H1 (cell line): ENCODE measurements at regions not wholly inside any gene's neighbourhood (a gene's known extent, or its start where the extent isn't known, plus 50 kb on each side); places are given as distances from the start of the nearest gene placed in this dataset.

ENCODE experiments used
- CTCF ChIA-PET: fragments of 300-600 bp; sonication (Branson Sonifier 250); formaldehyde crosslinking; loops from one replicate; lab custom pipeline; 2021; ENCODE audit not compliant: partially characterized antibody; lab: Charles Lee
- POLR2A ChIA-PET: fragments of 300-600 bp; sonication (Branson Sonifier 250); formaldehyde crosslinking; loops from one replicate; lab custom pipeline; 2021; ENCODE audit warnings: inconsistent platforms; ENCODE audit not compliant: partially characterized antibody; lab: Charles Lee
- DNase-seq, 2 experiments: peaks; one replicate each; pipeline versions ENCODE4 v3.0.0 to v3.0.0-alpha.2; 2010 to 2022; ENCODE audit warnings: low spot score in 2 of 2, low read depth in 1 of 2, mixed read lengths in 1 of 2
- FAIRE-seq: peaks from 2 replicates; lab custom pipeline; 2011; peaks lifted over from hg19 to GRCh38; lab: Jason Lieb, UNC
- H2AFZ ChIP-seq: 2 replicates; pipeline ENCODE4 v1.8.1; 2012; ENCODE audit warnings: low read length, inconsistent platforms
- H2AK5ac ChIP-seq: 2 replicates; pipeline ENCODE4 v1.6.1; 2013; ENCODE audit warnings: low read depth, low read length
- H2BK120ac ChIP-seq: replicated peaks from 2 replicates; pipeline ENCODE3; 2013; ENCODE audit warnings: low read depth, low read length, inconsistent platforms
- H2BK12ac ChIP-seq: 2 replicates; pipeline ENCODE4 v1.6.1; 2013; ENCODE audit warnings: low read depth, low read length
- H2BK15ac ChIP-seq: 2 replicates; pipeline ENCODE4 v1.6.1; 2013; ENCODE audit warnings: low read length
- H2BK20ac ChIP-seq: 2 replicates; pipeline ENCODE4 v1.6.1; 2013; ENCODE audit warnings: low read length
- H2BK5ac ChIP-seq: 2 replicates; pipeline ENCODE4 v1.6.1; 2013; ENCODE audit warnings: low read depth, low read length
- H3K14ac ChIP-seq: 2 replicates; pipeline ENCODE4 v1.6.1; 2013; ENCODE audit warnings: inconsistent platforms; ENCODE audit not compliant: insufficient read length
- H3K18ac ChIP-seq: 2 replicates; pipeline ENCODE4 v1.6.1; 2013; ENCODE audit warnings: low read length; ENCODE audit errors: extremely low read depth
- H3K23ac ChIP-seq: 2 replicates; pipeline ENCODE4 v1.6.1; 2013; ENCODE audit warnings: inconsistent platforms; ENCODE audit not compliant: insufficient read length
- H3K23me2 ChIP-seq: 2 replicates; pipeline ENCODE4 v1.6.1; 2013; ENCODE audit warnings: low read depth, low read length
- H3K27ac ChIP-seq: 2 replicates; pipeline ENCODE4 v1.6.1; 2011; ENCODE audit warnings: low read depth, low read length, inconsistent platforms
- H3K27me3 ChIP-seq, 4 experiments: replicated peaks in 1 of 4; 1 replicate in 1 of 4; 2 replicates in 3 of 4; pipeline versions ENCODE4 v1.6.1 to v1.8.1; 2011 to 2013; ENCODE audit warnings: low read length in 3 of 4, mild to moderate bottlenecking in 3 of 4, inconsistent platforms in 2 of 4, mixed read lengths in 2 of 4, moderate library complexity in 1 of 4; ENCODE audit not compliant: control insufficient read depth in 3 of 4, insufficient read depth in 3 of 4; ENCODE audit errors: extremely low read depth in 1 of 4
- H3K36me3 ChIP-seq, 4 experiments: 2 replicates each; pipeline versions ENCODE4 v1.6.1 to v1.8.1; 2011 to 2013; ENCODE audit warnings: mild to moderate bottlenecking in 4 of 4, low read length in 3 of 4, moderate library complexity in 2 of 4, control low read depth in 1 of 4, inconsistent platforms in 1 of 4; ENCODE audit not compliant: insufficient read depth in 4 of 4, control insufficient read depth in 2 of 4
- H3K4ac ChIP-seq: replicated peaks from 2 replicates; pipeline ENCODE3; 2013; ENCODE audit warnings: low read length, low read depth, mixed read lengths, inconsistent platforms; ENCODE audit not compliant: insufficient read length
- H3K4me1 ChIP-seq, 4 experiments: replicated peaks in 1 of 4; 1 replicate in 1 of 4; 2 replicates in 3 of 4; pipeline versions ENCODE4 v1.6.1 to v1.8.1; 2011 to 2013; ENCODE audit warnings: low read length in 3 of 4, inconsistent platforms in 2 of 4, mixed read lengths in 1 of 4; ENCODE audit not compliant: insufficient read depth in 4 of 4, control insufficient read depth in 3 of 4
- H3K4me2 ChIP-seq, 2 experiments: 2 replicates each; pipeline versions ENCODE4 v1.6.1 to v1.8.1; 2011 to 2013; ENCODE audit warnings: low read depth in 2 of 2, low read length in 2 of 2, control low read depth in 1 of 2, inconsistent platforms in 1 of 2, mild to moderate bottlenecking in 1 of 2; ENCODE audit not compliant: insufficient read depth in 1 of 2
- H3K4me3 ChIP-seq, 4 experiments: fragments of 200-600, 300-600 bp in 1 of 4; sonication (generic), shearing (Covaris generic), sonication (Bioruptor Twin) in 1 of 4; 2 replicates each; pipeline versions ENCODE4 v1.5.1 to v1.8.1; 2011 to 2016; ENCODE audit warnings: low read length in 4 of 4, low read depth in 3 of 4, control low read depth in 2 of 4, inconsistent platforms in 2 of 4, mild to moderate bottlenecking in 2 of 4, mixed read lengths in 1 of 4, moderate library complexity in 1 of 4; ENCODE audit not compliant: insufficient read depth in 2 of 4; ENCODE audit errors: extremely low read depth in 1 of 4
- H3K56ac ChIP-seq: replicated peaks from 2 replicates; pipeline ENCODE3; 2013; ENCODE audit warnings: low read depth, mild to moderate bottlenecking, mixed read lengths, low read length, inconsistent platforms; ENCODE audit not compliant: insufficient read length
- H3K79me1 ChIP-seq: 2 replicates; pipeline ENCODE4 v1.6.1; 2013; ENCODE audit warnings: low read depth, low read length, control low read depth
- H3K79me2 ChIP-seq, 2 experiments: 2 replicates each; pipeline versions ENCODE4 v1.6.1 to v1.8.1; 2012 to 2013; ENCODE audit warnings: low read length in 2 of 2, mild to moderate bottlenecking in 2 of 2, inconsistent platforms in 1 of 2; ENCODE audit not compliant: insufficient read depth in 2 of 2, control insufficient read depth in 1 of 2
- H3K9ac ChIP-seq, 4 experiments: replicated peaks in 1 of 4; 1 replicate in 1 of 4; 2 replicates in 3 of 4; pipeline versions ENCODE4 v1.6.1 to v1.8.1; 2011 to 2013; ENCODE audit warnings: low read depth in 3 of 4, low read length in 3 of 4, control low read depth in 2 of 4, mild to moderate bottlenecking in 2 of 4, moderate library complexity in 2 of 4, inconsistent platforms in 1 of 4; ENCODE audit errors: extremely low read depth in 1 of 4
- H3K9me3 ChIP-seq, 2 experiments: 2 replicates each; pipeline versions ENCODE4 v1.6.1 to v1.8.1; 2012 to 2013; ENCODE audit warnings: mild to moderate bottlenecking in 2 of 2, moderate library complexity in 2 of 2, control low read depth in 1 of 2, inconsistent platforms in 1 of 2, low read depth in 1 of 2, low read length in 1 of 2, mixed read lengths in 1 of 2; ENCODE audit not compliant: insufficient read depth in 2 of 2
- H4K20me1 ChIP-seq, 2 experiments: replicated peaks in 1 of 2; 2 replicates each; pipeline versions ENCODE3 to v1.8.1; 2011 to 2013; ENCODE audit warnings: inconsistent platforms in 2 of 2, low read length in 2 of 2, mild to moderate bottlenecking in 1 of 2; ENCODE audit not compliant: insufficient read depth in 2 of 2, control insufficient read depth in 1 of 2
- H4K5ac ChIP-seq: 2 replicates; pipeline ENCODE4 v1.6.1; 2013; ENCODE audit warnings: low read length, low read depth, mixed read lengths, inconsistent platforms; ENCODE audit not compliant: insufficient read length
- H4K8ac ChIP-seq: 2 replicates; pipeline ENCODE4 v1.8.0; 2013; ENCODE audit warnings: mild to moderate bottlenecking, moderate library complexity, low read length, inconsistent platforms; ENCODE audit not compliant: insufficient read depth; ENCODE audit errors: extremely low read depth
- H4K91ac ChIP-seq: replicated peaks from 2 replicates; pipeline ENCODE3; 2013; ENCODE audit warnings: low read length, mixed read lengths, inconsistent platforms; ENCODE audit not compliant: insufficient read length
- BRCA1 ChIP-seq: IDR thresholded peaks from 2 replicates; pipeline ENCODE4 v1.6.1; 2012; ENCODE audit warnings: low read depth, low read length, improper control_type of control experiment
- CEBPB ChIP-seq: IDR thresholded peaks from 2 replicates; pipeline ENCODE4 v1.6.1; 2012; ENCODE audit warnings: low read depth, low read length
- CHD1 ChIP-seq: IDR thresholded peaks from 2 replicates; pipeline ENCODE4 v1.6.1; 2012; ENCODE audit warnings: low read depth, low read length, improper control_type of control experiment
- CREB1 ChIP-seq: IDR thresholded peaks from 2 replicates; pipeline ENCODE4 v1.6.1; 2012; ENCODE audit warnings: inconsistent platforms
- TAF1 ChIP-seq: IDR thresholded peaks from 2 replicates; pipeline ENCODE4 v1.6.1; 2011; ENCODE audit warnings: mild to moderate bottlenecking, low read depth, low read length
- ZNF274 ChIP-seq: IDR thresholded peaks from 2 replicates; pipeline ENCODE4 v1.7.0; 2012; ENCODE audit warnings: low read length, borderline replicate concordance; ENCODE audit errors: extremely low read depth
- WGBS, 2 experiments: shearing (Covaris generic) in 1 of 2; methylation state at CpG; one replicate each; pipeline versions ENCODE4 v1.1.6 to v1.1.7; 2013 to 2015; ENCODE audit warnings: low lambda C conversion rate in 2 of 2, mixed read lengths in 2 of 2, inconsistent platforms in 1 of 2, low coverage in 1 of 2, missing lambda C conversion rate in 1 of 2; ENCODE audit not compliant: insufficient replicate concordance in 2 of 2, insufficient coverage in 1 of 2, insufficient read length in 1 of 2; ENCODE audit errors: extremely low coverage in 1 of 2, missing lambda C conversion rate in 1 of 2; 5-methylcytosine and 5-hydroxymethylcytosine counted together

- H3K4ac ChIP-seq = no peak overlapping the region
- H2AFZ ChIP-seq = no peak overlapping the region
- no peak overlapping the region for H3K18ac ChIP-seq
- no peaks in the 10 kb centered on the region; the same call in 1 of the 2 replicates for H3K79me1 ChIP-seq
- no peak overlapping the region for H2BK12ac ChIP-seq
- H3K27ac ChIP-seq = no peak overlapping the region
- peaks cover 4 to 6% of the 10 kb centered on the region in 2 experiments; a peak in 2 of 4 replicates for H3K9me3 ChIP-seq
- 82% methylated on average over 10 of the region's 10 CpGs; no CpG with 5 or more reads in 1 of the 2 experiments for WGBS, 2 experiments
- POLR2A ChIA-PET = no interaction called here
- H4K5ac ChIP-seq = no peak overlapping the region
- DNase-seq (no peak), FAIRE-seq (no peak)
- no peak overlapping the region for H2AK5ac ChIP-seq
- H3K27me3 ChIP-seq = no peaks in the 10 kb centered on the region
- H3K4me1 ChIP-seq = peaks cover 0 to 11% (median 7%) of the 10 kb centered on the region in 4 experiments; a peak in 4 of 7 replicates
- H2BK5ac ChIP-seq = no peak overlapping the region
- H3K4me2 ChIP-seq = no peak overlapping the region
- no peak overlapping the region for H4K8ac ChIP-seq
- H3K23me2 ChIP-seq = no peaks in the 10 kb centered on the region
- H3K23ac ChIP-seq = no peak overlapping the region
- H3K9ac ChIP-seq = no peak overlapping the region
- H4K91ac ChIP-seq = no peak overlapping the region
- TF ChIP-seq TAF1 (no peak), BRCA1 (no peak), CREB1 (no peak), CEBPB (no peak), CHD1 (no peak), ZNF274 (no peak)
- no peak overlapping the region for H3K14ac ChIP-seq
- no peak overlapping the region for H2BK20ac ChIP-seq
- CTCF ChIA-PET = no interaction called here
- no peak overlapping the region for H3K4me3 ChIP-seq
- no peak overlapping the region for H2BK120ac ChIP-seq
- H4K20me1 ChIP-seq = no peaks in the 10 kb centered on the region
- H2BK15ac ChIP-seq = no peak overlapping the region
- H3K56ac ChIP-seq = no peak overlapping the region
- no peaks in the 10 kb centered on the region for H3K79me2 ChIP-seq
- no peaks in the 10 kb centered on the region for H3K36me3 ChIP-seq
These were observed 171.3 kb downstream of the BCL11B start for GRCh38 chr14:99100497-99101270.
